Panc1 (cell line): ENCODE measurements at regions not wholly inside any gene's neighbourhood (a gene's known extent, or its start where the extent isn't known, plus 50 kb on each side); places are given as distances from the start of the nearest gene placed in this dataset.

Experiments
- ATAC-seq: fragments of 200-7000 bp; cut with Tn5 transposase; 2 replicates; pipeline ENCODE4 v1.9.1; 2020; ENCODE audit warnings: mild to moderate bottlenecking, moderate library complexity
- BruUV-seq: library from RNA; stranded (reverse); fragments of 400-500 nt; replicated peaks from 2 replicates; lab custom pipeline; 2021; lab: Mats Ljungman, UMichigan
- CTCF ChIA-PET: fragments of 300-600 bp; sonication (Branson Sonifier 250); formaldehyde crosslinking; loops from one replicate; lab custom pipeline; 2022; ENCODE audit warnings: antibody characterized with exemption; lab: Charles Lee
- POLR2A ChIA-PET: fragments of 300-600 bp; sonication (Branson Sonifier 250); formaldehyde crosslinking; loops from one replicate; lab custom pipeline; 2022; ENCODE audit warnings: antibody characterized with exemption; lab: Charles Lee
- DNase-seq: peaks from one replicate; pipeline ENCODE4 v3.0.0-alpha.2; 2010; ENCODE audit warnings: low read depth, low spot score
- H3K27ac ChIP-seq: 2 replicates; pipeline ENCODE4 v1.5.1; 2011; ENCODE audit warnings: mild to moderate bottlenecking, low read length, inconsistent platforms
- H3K27me3 ChIP-seq: fragments of 200-500 bp; sonication (Bioruptor generic); 2 replicates; pipeline ENCODE4 v1.6.0; 2014; ENCODE audit warnings: low read length, inconsistent platforms; ENCODE audit not compliant: control insufficient read depth, insufficient read depth
- H3K36me3 ChIP-seq: fragments of 200-500 bp; sonication (Bioruptor generic); 2 replicates; pipeline ENCODE4 v1.5.1; 2014; ENCODE audit warnings: inconsistent platforms, mild to moderate bottlenecking, low read length, moderate library complexity; ENCODE audit not compliant: control insufficient read depth, insufficient read depth
- H3K4me1 ChIP-seq: 2 replicates; pipeline ENCODE4 v1.5.1; 2011; ENCODE audit warnings: inconsistent platforms, mild to moderate bottlenecking, low read length, moderate library complexity; ENCODE audit not compliant: control insufficient read depth, insufficient read depth
- H3K4me3 ChIP-seq, 2 experiments: 2 replicates each; pipeline ENCODE4 v1.5.1; 2011 to 2012; ENCODE audit warnings: low read depth in 2 of 2, low read length in 2 of 2, mild to moderate bottlenecking in 2 of 2, inconsistent platforms in 1 of 2, moderate library complexity in 1 of 2
- H3K9me3 ChIP-seq: fragments of 200-500 bp; sonication (Bioruptor generic); 2 replicates; pipeline ENCODE4 v1.5.1; 2014; ENCODE audit warnings: low read depth, mild to moderate bottlenecking, inconsistent platforms, low read length, moderate library complexity; ENCODE audit not compliant: control insufficient read depth, insufficient read depth
- POLR2AphosphoS5 ChIP-seq: IDR thresholded peaks from 2 replicates; pipeline ENCODE4 v1.6.1; 2012; ENCODE audit warnings: mild to moderate bottlenecking, low read depth, low read length, moderate library complexity
- SIN3A ChIP-seq: IDR thresholded peaks from 2 replicates; pipeline ENCODE4 v1.6.1; 2012; ENCODE audit warnings: low read depth, mild to moderate bottlenecking, low read length, moderate library complexity, borderline replicate concordance; ENCODE audit not compliant: insufficient read depth
- TCF7L2 ChIP-seq: IDR thresholded peaks from 2 replicates; pipeline ENCODE4 v1.6.1; 2011; ENCODE audit warnings: mild to moderate bottlenecking, low read depth, low read length, inconsistent platforms
- in situ Hi-C: cut with HindIII; loops from 2 replicates; pipeline ENCODE4 v1.10.0; 2016; ENCODE audit warnings: low sequenced_read_pairs, low pct_unique_long_range_greater_than_20kb
- intact Hi-C: fragments of 100-400 bp; cut with micrococcal nuclease; formaldehyde crosslinking; loops from one replicate; pipeline ENCODE4 v1.10.0; 2022; ENCODE audit not compliant: unreplicated experiment
- TF ChIP-seq, protein P1 (sequence below), 2 experiments: IDR thresholded peaks; 2 replicates each; pipeline ENCODE4 v1.6.1; 2011 to 2012; ENCODE audit warnings: low read depth in 2 of 2, control low read depth in 1 of 2, low read length in 1 of 2, mild to moderate bottlenecking in 1 of 2, moderate library complexity in 1 of 2; ENCODE audit not compliant: insufficient read depth in 1 of 2
- TF ChIP-seq, protein P2 (sequence below): fragments of 450-650 bp; IDR thresholded peaks from 2 replicates; pipeline ENCODE4 v1.5.1; 2017; ENCODE audit warnings: mild to moderate bottlenecking

DNA sequence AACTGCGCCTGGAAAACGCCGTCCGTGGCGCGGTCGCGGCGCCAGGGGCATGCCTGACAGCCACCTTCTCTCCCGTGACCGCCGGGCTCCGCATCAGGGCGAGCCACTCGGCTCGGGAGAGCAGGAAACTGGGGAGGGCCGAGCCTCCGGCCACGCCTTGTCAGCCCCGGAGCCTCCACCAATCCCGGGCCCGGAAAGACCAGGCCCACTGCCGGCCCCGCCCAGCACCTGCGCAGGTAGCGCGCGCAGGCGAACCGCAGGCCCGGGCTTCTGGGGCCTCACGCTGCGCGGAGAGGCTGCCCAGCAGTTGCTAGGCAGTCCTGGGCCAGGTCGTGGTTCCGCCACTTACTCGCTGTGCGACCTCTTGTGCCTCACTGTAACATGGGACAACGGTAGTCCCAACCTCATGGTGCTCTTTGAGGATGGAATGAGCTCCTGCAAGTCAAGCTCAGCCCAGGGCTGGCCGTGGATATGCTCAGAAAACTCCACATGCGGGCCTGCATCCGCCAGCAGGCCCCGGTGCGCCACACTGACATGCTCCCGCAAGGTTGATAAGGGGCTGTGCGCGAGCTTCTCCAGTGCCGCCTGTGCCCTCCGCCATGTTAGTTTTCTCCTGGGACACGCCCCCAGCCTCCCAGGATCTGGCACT lies 97.1 kb downstream of the INHBB start:
- ChIA-PET POLR2A (interaction anchor here (0.5 to 0.6 kb wide), 2 partner anchors 88 to 294 kb away, joined by 3 read pairs; no protein-coding TSS in a partner anchor), CTCF (no interaction called here)
- no peak overlapping the region for H3K27ac ChIP-seq
- no peaks in the 10 kb centered on the region for H3K36me3 ChIP-seq
- no peaks in the 10 kb centered on the region for H3K27me3 ChIP-seq
- no peak overlapping the region for H3K4me3 ChIP-seq
- no peaks in the 10 kb centered on the region for H3K4me1 ChIP-seq
- H3K9me3 ChIP-seq: no peaks in the 10 kb centered on the region
- no peak for ATAC-seq
- TF ChIP-seq, protein P1, sequence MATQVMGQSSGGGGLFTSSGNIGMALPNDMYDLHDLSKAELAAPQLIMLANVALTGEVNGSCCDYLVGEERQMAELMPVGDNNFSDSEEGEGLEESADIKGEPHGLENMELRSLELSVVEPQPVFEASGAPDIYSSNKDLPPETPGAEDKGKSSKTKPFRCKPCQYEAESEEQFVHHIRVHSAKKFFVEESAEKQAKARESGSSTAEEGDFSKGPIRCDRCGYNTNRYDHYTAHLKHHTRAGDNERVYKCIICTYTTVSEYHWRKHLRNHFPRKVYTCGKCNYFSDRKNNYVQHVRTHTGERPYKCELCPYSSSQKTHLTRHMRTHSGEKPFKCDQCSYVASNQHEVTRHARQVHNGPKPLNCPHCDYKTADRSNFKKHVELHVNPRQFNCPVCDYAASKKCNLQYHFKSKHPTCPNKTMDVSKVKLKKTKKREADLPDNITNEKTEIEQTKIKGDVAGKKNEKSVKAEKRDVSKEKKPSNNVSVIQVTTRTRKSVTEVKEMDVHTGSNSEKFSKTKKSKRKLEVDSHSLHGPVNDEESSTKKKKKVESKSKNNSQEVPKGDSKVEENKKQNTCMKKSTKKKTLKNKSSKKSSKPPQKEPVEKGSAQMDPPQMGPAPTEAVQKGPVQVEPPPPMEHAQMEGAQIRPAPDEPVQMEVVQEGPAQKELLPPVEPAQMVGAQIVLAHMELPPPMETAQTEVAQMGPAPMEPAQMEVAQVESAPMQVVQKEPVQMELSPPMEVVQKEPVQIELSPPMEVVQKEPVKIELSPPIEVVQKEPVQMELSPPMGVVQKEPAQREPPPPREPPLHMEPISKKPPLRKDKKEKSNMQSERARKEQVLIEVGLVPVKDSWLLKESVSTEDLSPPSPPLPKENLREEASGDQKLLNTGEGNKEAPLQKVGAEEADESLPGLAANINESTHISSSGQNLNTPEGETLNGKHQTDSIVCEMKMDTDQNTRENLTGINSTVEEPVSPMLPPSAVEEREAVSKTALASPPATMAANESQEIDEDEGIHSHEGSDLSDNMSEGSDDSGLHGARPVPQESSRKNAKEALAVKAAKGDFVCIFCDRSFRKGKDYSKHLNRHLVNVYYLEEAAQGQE (IDR thresholded peaks at IDR 0.05; ENCODE audit: insufficient read depth in 1 of 2, low read depth in 2 of 2, low read length in 1 of 2): no peak
- no peak for TF ChIP-seq TCF7L2
- no peak for TF ChIP-seq POLR2AphosphoS5
- TF ChIP-seq, protein P2, sequence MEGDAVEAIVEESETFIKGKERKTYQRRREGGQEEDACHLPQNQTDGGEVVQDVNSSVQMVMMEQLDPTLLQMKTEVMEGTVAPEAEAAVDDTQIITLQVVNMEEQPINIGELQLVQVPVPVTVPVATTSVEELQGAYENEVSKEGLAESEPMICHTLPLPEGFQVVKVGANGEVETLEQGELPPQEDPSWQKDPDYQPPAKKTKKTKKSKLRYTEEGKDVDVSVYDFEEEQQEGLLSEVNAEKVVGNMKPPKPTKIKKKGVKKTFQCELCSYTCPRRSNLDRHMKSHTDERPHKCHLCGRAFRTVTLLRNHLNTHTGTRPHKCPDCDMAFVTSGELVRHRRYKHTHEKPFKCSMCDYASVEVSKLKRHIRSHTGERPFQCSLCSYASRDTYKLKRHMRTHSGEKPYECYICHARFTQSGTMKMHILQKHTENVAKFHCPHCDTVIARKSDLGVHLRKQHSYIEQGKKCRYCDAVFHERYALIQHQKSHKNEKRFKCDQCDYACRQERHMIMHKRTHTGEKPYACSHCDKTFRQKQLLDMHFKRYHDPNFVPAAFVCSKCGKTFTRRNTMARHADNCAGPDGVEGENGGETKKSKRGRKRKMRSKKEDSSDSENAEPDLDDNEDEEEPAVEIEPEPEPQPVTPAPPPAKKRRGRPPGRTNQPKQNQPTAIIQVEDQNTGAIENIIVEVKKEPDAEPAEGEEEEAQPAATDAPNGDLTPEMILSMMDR: no peak
- TF ChIP-seq SIN3A: no peak
- intact Hi-C loops: no loop called here
- in situ Hi-C loops: no loop called here
- no TSS peak for BruUV-seq
- no peak for DNase-seq

DNA sequence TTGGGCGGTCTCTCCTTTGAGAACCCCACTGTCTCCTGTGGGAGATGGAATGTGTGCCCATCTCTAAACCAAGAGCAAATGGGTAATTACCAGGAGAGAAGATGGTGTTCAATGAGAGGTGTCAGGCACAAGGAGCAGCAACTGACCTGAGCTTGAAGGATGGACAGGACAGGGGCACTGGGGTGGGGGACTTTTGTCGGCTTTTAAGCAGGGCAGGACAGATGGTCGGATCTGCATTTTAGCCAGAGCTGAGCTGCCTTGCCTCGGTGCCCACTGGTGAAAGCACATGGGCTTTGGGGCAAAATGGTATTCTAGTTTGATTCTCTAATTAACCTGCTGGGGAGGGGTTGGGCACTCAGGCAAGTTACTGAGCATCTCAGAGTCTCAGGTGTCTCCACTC lies 98.0 kb downstream of the INHBB start:
- H3K9me3 ChIP-seq: no peaks in the 10 kb centered on the region
- H3K4me3 ChIP-seq: no peak overlapping the region
- H3K27me3 ChIP-seq: no peaks in the 10 kb centered on the region
- H3K4me1 ChIP-seq: no peaks in the 10 kb centered on the region
- no TSS peak for BruUV-seq
- H3K36me3 ChIP-seq: no peaks in the 10 kb centered on the region
- no peak for DNase-seq
- in situ Hi-C loops (no loop called here), intact Hi-C loops (no loop called here)
- CTCF ChIA-PET: no interaction called here
- H3K27ac ChIP-seq: no peak overlapping the region
- ATAC-seq: no peak
- TF ChIP-seq POLR2AphosphoS5 (no peak), SIN3A (no peak), TCF7L2 (no peak)
- TF ChIP-seq, protein P2: no peak
- POLR2A ChIA-PET: interaction anchor here (0.6 kb wide), 1 partner anchor 293 kb away, joined by 3 read pairs; no protein-coding TSS in a partner anchor
